CD8-positive, alpha-beta memory T cell (primary cell): ENCODE measurements at regions not wholly inside any gene's neighbourhood (a gene's known extent, or its start where the extent isn't known, plus 50 kb on each side); places are given as distances from the start of the nearest gene placed in this dataset.

Experiments
- CTCF ChIA-PET: fragments of 350-600 bp; sonication (Branson Sonifier 250); formaldehyde crosslinking; loops from one replicate; lab custom pipeline; 2021; ENCODE audit warnings: antibody characterized with exemption; lab: Charles Lee
- POLR2A ChIA-PET: fragments of 350-600 bp; sonication (Branson Sonifier 250); formaldehyde crosslinking; loops from one replicate; lab custom pipeline; 2021; ENCODE audit warnings: antibody characterized with exemption; lab: Charles Lee
- DNase-seq, 5 donors: peaks; one replicate each; pipeline versions ENCODE4 v3.0.0 to v3.0.0-alpha.2; 2020 to 2022; ENCODE audit warnings: mixed read lengths in 1 of 5
- H3K27ac ChIP-seq: one replicate; pipeline ENCODE4 v1.7.0; 2013; ENCODE audit warnings: low read depth, mild to moderate bottlenecking, low read length, moderate library complexity
- H3K27me3 ChIP-seq: 2 replicates; pipeline ENCODE4 v1.7.0; 2013; ENCODE audit warnings: low read length, mild to moderate bottlenecking; ENCODE audit not compliant: insufficient read depth, poor library complexity, severe bottlenecking
- H3K36me3 ChIP-seq: 2 replicates; pipeline ENCODE4 v1.7.0; 2013; ENCODE audit warnings: mild to moderate bottlenecking, low read length, moderate library complexity; ENCODE audit not compliant: insufficient read depth
- H3K4me1 ChIP-seq: 2 replicates; pipeline ENCODE4 v1.7.0; 2013; ENCODE audit warnings: mild to moderate bottlenecking, low read length, moderate library complexity; ENCODE audit not compliant: insufficient read depth
- H3K4me3 ChIP-seq: 2 replicates; pipeline ENCODE4 v1.7.0; 2013; ENCODE audit warnings: mild to moderate bottlenecking, low read length
- H3K9me3 ChIP-seq: 2 replicates; pipeline ENCODE4 v1.7.0; 2013; ENCODE audit warnings: mild to moderate bottlenecking, low read length
- H3K27ac Mint-ChIP-seq, 8 donors: one replicate each; pipeline ENCODE4 v1.8.0; 2020 to 2021; ENCODE audit warnings: mixed read lengths in 8 of 8, mild to moderate bottlenecking in 6 of 8, inconsistent platforms in 3 of 8, moderate library complexity in 3 of 8
- H3K27me3 Mint-ChIP-seq, 2 donors: one replicate each; pipeline ENCODE4 v1.8.0; 2020 to 2021; ENCODE audit warnings: mixed read lengths in 2 of 2, mild to moderate bottlenecking in 1 of 2, moderate library complexity in 1 of 2
- H3K36me3 Mint-ChIP-seq, 3 donors: one replicate each; pipeline ENCODE4 v1.8.0; 2020 to 2021; ENCODE audit warnings: mixed read lengths in 3 of 3, inconsistent platforms in 1 of 3, mild to moderate bottlenecking in 1 of 3
- H3K4me1 Mint-ChIP-seq, 3 donors: one replicate each; pipeline ENCODE4 v1.8.0; 2020 to 2021; ENCODE audit warnings: mixed read lengths in 3 of 3, inconsistent platforms in 1 of 3, mild to moderate bottlenecking in 1 of 3
- H3K4me3 Mint-ChIP-seq, 7 donors: one replicate each; pipeline ENCODE4 v1.8.0; 2020 to 2021; ENCODE audit warnings: mixed read lengths in 7 of 7, mild to moderate bottlenecking in 6 of 7, moderate library complexity in 4 of 7, inconsistent platforms in 2 of 7
- H3K9me3 Mint-ChIP-seq, 5 donors: one replicate each; pipeline ENCODE4 v1.8.0; 2020 to 2022; ENCODE audit warnings: mixed read lengths in 5 of 5, mild to moderate bottlenecking in 3 of 5, moderate library complexity in 2 of 5, inconsistent platforms in 1 of 5

GRCh38 chr2:7280790-7281189 lies 363.6 kb downstream of the RNF144A start:
- H3K27ac Mint-ChIP-seq = no peak overlapping the region
- no peaks in the 10 kb centered on the region for H3K36me3 Mint-ChIP-seq
- peaks cover 3 to 8% of the 10 kb centered on the region in 2 donors for H3K27me3 Mint-ChIP-seq
- H3K36me3 ChIP-seq = no peaks in the 10 kb centered on the region
- H3K4me1 ChIP-seq = no peaks in the 10 kb centered on the region
- ChIA-PET POLR2A (no interaction called here), CTCF (no interaction called here)
- H3K4me1 Mint-ChIP-seq = no peaks in the 10 kb centered on the region
- H3K4me3 Mint-ChIP-seq = no peak overlapping the region
- H3K27me3 ChIP-seq = no peaks in the 10 kb centered on the region
- no peak overlapping the region for H3K27ac ChIP-seq
- no peaks in the 10 kb centered on the region for H3K9me3 ChIP-seq
- H3K9me3 Mint-ChIP-seq = no peaks in the 10 kb centered on the region
- DNase-seq = no peak
- no peak overlapping the region for H3K4me3 ChIP-seq

- Mint-ChIP-seq H3K27ac (no peak overlapping the region), H3K36me3 (no peaks in the 10 kb centered on the region), H3K4me1 (no peaks in the 10 kb centered on the region), H3K27me3 (peaks cover 3 to 8% of the 10 kb centered on the region in 2 donors), H3K9me3 (no peaks in the 10 kb centered on the region), H3K4me3 (no peak overlapping the region)
- ChIA-PET CTCF (no interaction called here), POLR2A (no interaction called here)
- Histone ChIP-seq H3K27me3 (no peaks in the 10 kb centered on the region), H3K4me1 (no peaks in the 10 kb centered on the region), H3K9me3 (no peaks in the 10 kb centered on the region), H3K36me3 (no peaks in the 10 kb centered on the region), H3K27ac (no peak overlapping the region), H3K4me3 (no peak overlapping the region)
- no peak for DNase-seq
These were observed 364.3 kb downstream of the RNF144A start for GRCh38 chr2:7281231-7282201.

- Mint-ChIP-seq H3K27ac (no peak overlapping the region), H3K4me1 (no peaks in the 10 kb centered on the region), H3K27me3 (peaks cover 0 to 2% of the 10 kb centered on the region in 2 donors), H3K4me3 (no peak overlapping the region), H3K9me3 (peaks cover 0 to 2% (median 0%) of the 10 kb centered on the region in 5 donors), H3K36me3 (peaks cover 0 to 2% (median 0%) of the 10 kb centered on the region in 3 donors)
- POLR2A ChIA-PET = no interaction called here
- H3K4me1 ChIP-seq = no peaks in the 10 kb centered on the region
- H3K27ac ChIP-seq = no peak overlapping the region
- no peak for DNase-seq
- H3K9me3 ChIP-seq = no peaks in the 10 kb centered on the region
- CTCF ChIA-PET = no interaction called here
- no peaks in the 10 kb centered on the region for H3K27me3 ChIP-seq
- H3K4me3 ChIP-seq = no peak overlapping the region
- H3K36me3 ChIP-seq = no peaks in the 10 kb centered on the region
These were observed 368.9 kb downstream of the RNF144A start for GRCh38 chr2:7286120-7286519.

- Histone ChIP-seq H3K4me3 (no peak overlapping the region), H3K4me1 (no peaks in the 10 kb centered on the region), H3K9me3 (no peaks in the 10 kb centered on the region), H3K27me3 (no peaks in the 10 kb centered on the region), H3K36me3 (no peaks in the 10 kb centered on the region), H3K27ac (no peak overlapping the region)
- peaks cover 0 to 2% (median 0%) of the 10 kb centered on the region in 3 donors for H3K36me3 Mint-ChIP-seq
- ChIA-PET CTCF (no interaction called here), POLR2A (no interaction called here)
- DNase-seq = no peak
- no peaks in the 10 kb centered on the region for H3K4me1 Mint-ChIP-seq
- peaks cover 0 to 2% (median 0%) of the 10 kb centered on the region in 5 donors for H3K9me3 Mint-ChIP-seq
- no peak overlapping the region for H3K27ac Mint-ChIP-seq
- peaks cover 5% of the 10 kb centered on the region in 2 donors for H3K27me3 Mint-ChIP-seq
- H3K4me3 Mint-ChIP-seq = no peak overlapping the region
These were observed 371.3 kb downstream of the RNF144A start for GRCh38 chr2:7288484-7288883.

- ChIA-PET CTCF (no interaction called here), POLR2A (no interaction called here)
- H3K36me3 ChIP-seq = no peaks in the 10 kb centered on the region
- H3K27me3 ChIP-seq = no peaks in the 10 kb centered on the region
- H3K4me1 Mint-ChIP-seq = no peaks in the 10 kb centered on the region
- no peak for DNase-seq
- H3K27ac Mint-ChIP-seq = no peak overlapping the region
- no peaks in the 10 kb centered on the region for H3K4me1 ChIP-seq
- H3K36me3 Mint-ChIP-seq = peaks cover 0 to 2% (median 0%) of the 10 kb centered on the region in 3 donors
- no peaks in the 10 kb centered on the region for H3K9me3 ChIP-seq
- peaks cover 5% of the 10 kb centered on the region in 2 donors for H3K27me3 Mint-ChIP-seq
- peaks cover 0 to 2% (median 0%) of the 10 kb centered on the region in 5 donors for H3K9me3 Mint-ChIP-seq
- no peak overlapping the region for H3K27ac ChIP-seq
- H3K4me3 Mint-ChIP-seq = no peak overlapping the region
- no peak overlapping the region for H3K4me3 ChIP-seq
These were observed 372.5 kb downstream of the RNF144A start for GRCh38 chr2:7289697-7290096.

GRCh38 chr2:7292154-7292691 lies 375.0 kb downstream of the RNF144A start:
- Histone ChIP-seq H3K9me3 (no peaks in the 10 kb centered on the region), H3K4me1 (no peaks in the 10 kb centered on the region), H3K27me3 (no peaks in the 10 kb centered on the region), H3K4me3 (no peak overlapping the region), H3K36me3 (no peaks in the 10 kb centered on the region), H3K27ac (no peak overlapping the region)
- H3K9me3 Mint-ChIP-seq = no peaks in the 10 kb centered on the region
- H3K4me3 Mint-ChIP-seq = no peak overlapping the region
- POLR2A ChIA-PET = no interaction called here
- H3K27ac Mint-ChIP-seq = no peak overlapping the region
- no peak for DNase-seq
- no peaks in the 10 kb centered on the region for H3K36me3 Mint-ChIP-seq
- CTCF ChIA-PET = no interaction called here
- no peaks in the 10 kb centered on the region for H3K4me1 Mint-ChIP-seq
- peaks cover 5% of the 10 kb centered on the region in 2 donors for H3K27me3 Mint-ChIP-seq

GRCh38 chr2:7309582-7309981 lies 392.4 kb downstream of the RNF144A start:
- Mint-ChIP-seq H3K4me3 (no peak overlapping the region), H3K27me3 (peaks cover 0 to 7% of the 10 kb centered on the region in 2 donors), H3K4me1 (no peaks in the 10 kb centered on the region), H3K9me3 (no peaks in the 10 kb centered on the region), H3K27ac (no peak overlapping the region), H3K36me3 (peaks cover 0 to 2% (median 0%) of the 10 kb centered on the region in 3 donors)
- ChIA-PET CTCF (no interaction called here), POLR2A (no interaction called here)
- H3K27me3 ChIP-seq = no peaks in the 10 kb centered on the region
- no peaks in the 10 kb centered on the region for H3K36me3 ChIP-seq
- no peaks in the 10 kb centered on the region for H3K4me1 ChIP-seq
- no peak overlapping the region for H3K4me3 ChIP-seq
- no peaks in the 10 kb centered on the region for H3K9me3 ChIP-seq
- DNase-seq = no peak
- H3K27ac ChIP-seq = no peak overlapping the region

- Histone ChIP-seq H3K36me3 (no peaks in the 10 kb centered on the region), H3K4me3 (no peak overlapping the region), H3K9me3 (no peaks in the 10 kb centered on the region), H3K27ac (no peak overlapping the region), H3K27me3 (no peaks in the 10 kb centered on the region), H3K4me1 (no peaks in the 10 kb centered on the region)
- Mint-ChIP-seq H3K27me3 (peaks cover 21 to 55% of the 10 kb centered on the region in 2 donors), H3K4me3 (no peak overlapping the region), H3K36me3 (peaks cover 0 to 10% (median 0%) of the 10 kb centered on the region in 3 donors), H3K4me1 (no peaks in the 10 kb centered on the region), H3K27ac (no peak overlapping the region), H3K9me3 (peaks cover 0 to 2% (median 0%) of the 10 kb centered on the region in 5 donors)
- CTCF ChIA-PET = no interaction called here
- DNase-seq = no peak
- POLR2A ChIA-PET = no interaction called here
These were observed 407.5 kb downstream of the RNF144A start for GRCh38 chr2:7324706-7325105.
